Astrocyte of the cerebellum (primary cell): ENCODE measurements at regions not wholly inside any gene's neighbourhood (a gene's known extent, or its start where the extent isn't known, plus 50 kb on each side); places are given as distances from the start of the nearest gene placed in this dataset.

Experiments
- DNase-seq: peaks from one replicate; pipeline ENCODE4 v3.0.0-alpha.2; 2011; ENCODE audit warnings: low read depth
- H3K4me3 ChIP-seq: 2 replicates; pipeline ENCODE4 v1.5.1; 2011; ENCODE audit warnings: mild to moderate bottlenecking, low read depth, low read length, moderate library complexity
- in situ Hi-C: cut with HindIII; loops from 2 replicates; pipeline ENCODE4 v1.10.0; 2017; ENCODE audit warnings: low sequenced_read_pairs
- TF ChIP-seq, protein P1 (sequence below): IDR thresholded peaks from 2 replicates; pipeline ENCODE4 v1.5.1; 2012; ENCODE audit warnings: low read length, low read depth, moderate library complexity, mild to moderate bottlenecking; ENCODE audit errors: missing control alignments

DNA sequence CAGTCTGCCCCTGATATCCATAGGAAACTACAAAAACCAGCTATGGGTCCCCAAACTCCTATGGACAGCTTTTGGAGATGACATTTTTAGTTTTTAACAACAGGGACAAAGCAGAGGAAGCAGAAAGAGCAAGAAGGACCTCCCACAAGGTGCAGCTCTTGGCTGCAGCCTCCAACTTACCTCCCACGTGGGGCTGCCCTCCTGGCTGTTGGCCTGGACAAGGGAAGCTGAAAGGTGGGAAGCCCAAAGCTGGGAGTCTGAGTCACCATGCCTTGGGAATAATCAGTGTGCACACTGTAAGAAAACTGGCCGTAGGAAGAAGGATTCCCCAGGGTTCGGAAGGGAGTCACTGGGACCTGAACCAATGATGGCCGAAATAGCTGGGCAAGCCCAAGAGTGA, 51.8 kb upstream of the PAX1 start:
- TF ChIP-seq, protein P1, sequence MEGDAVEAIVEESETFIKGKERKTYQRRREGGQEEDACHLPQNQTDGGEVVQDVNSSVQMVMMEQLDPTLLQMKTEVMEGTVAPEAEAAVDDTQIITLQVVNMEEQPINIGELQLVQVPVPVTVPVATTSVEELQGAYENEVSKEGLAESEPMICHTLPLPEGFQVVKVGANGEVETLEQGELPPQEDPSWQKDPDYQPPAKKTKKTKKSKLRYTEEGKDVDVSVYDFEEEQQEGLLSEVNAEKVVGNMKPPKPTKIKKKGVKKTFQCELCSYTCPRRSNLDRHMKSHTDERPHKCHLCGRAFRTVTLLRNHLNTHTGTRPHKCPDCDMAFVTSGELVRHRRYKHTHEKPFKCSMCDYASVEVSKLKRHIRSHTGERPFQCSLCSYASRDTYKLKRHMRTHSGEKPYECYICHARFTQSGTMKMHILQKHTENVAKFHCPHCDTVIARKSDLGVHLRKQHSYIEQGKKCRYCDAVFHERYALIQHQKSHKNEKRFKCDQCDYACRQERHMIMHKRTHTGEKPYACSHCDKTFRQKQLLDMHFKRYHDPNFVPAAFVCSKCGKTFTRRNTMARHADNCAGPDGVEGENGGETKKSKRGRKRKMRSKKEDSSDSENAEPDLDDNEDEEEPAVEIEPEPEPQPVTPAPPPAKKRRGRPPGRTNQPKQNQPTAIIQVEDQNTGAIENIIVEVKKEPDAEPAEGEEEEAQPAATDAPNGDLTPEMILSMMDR = no peak
- no peak overlapping the region for H3K4me3 ChIP-seq
- in situ Hi-C loops = no loop called here
- no peak for DNase-seq

DNA sequence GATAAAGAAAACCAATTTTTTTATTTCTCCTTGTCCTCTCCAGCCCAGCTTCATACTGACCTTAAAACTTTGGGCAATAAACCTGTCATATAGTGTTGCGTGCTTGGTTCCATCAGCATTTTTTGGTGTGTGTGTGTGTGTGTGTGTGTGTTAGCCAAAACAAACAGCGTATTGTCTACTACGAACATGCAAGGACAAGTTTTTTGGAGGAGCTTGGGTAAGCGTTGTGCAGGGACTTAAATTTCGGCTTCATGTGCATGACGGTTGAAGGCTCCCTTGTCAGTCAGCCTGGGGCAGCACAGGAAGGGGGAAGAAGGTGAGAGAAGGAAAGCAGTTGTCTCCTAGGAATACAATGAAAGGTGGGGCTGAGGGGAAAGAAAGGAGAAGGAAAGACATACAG, 62.0 kb upstream of the PAX1 start:
- no peak overlapping the region for H3K4me3 ChIP-seq
- TF ChIP-seq, protein P1 = no peak
- in situ Hi-C loops = no loop called here
- no peak for DNase-seq

DNA sequence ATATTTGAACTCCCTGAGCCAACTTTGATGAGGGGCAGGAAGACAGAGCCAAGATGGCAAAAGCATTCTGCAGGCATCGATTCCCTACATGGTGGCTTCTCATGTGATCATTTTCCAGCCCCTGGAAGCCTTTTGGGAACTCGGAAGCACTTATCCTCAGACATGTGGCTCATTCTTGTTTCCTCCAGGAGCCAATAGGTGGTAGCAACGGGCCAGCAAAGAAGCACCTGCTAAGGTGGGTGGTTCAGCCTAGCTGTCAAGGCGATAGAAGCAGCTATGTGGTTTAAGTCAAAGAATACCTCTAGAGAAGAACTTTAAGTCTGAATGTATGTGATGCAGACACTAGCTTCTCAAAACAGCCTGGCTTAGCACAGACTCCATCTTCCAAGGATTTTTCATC, 64.9 kb upstream of the PAX1 start:
- TF ChIP-seq, protein P1 = no peak
- in situ Hi-C loops = no loop called here
- DNase-seq = no peak
- H3K4me3 ChIP-seq = no peak overlapping the region

GRCh38 chr20:21633829-21634228, 71.6 kb upstream of the PAX1 start:
- in situ Hi-C loops = no loop called here
- H3K4me3 ChIP-seq = no peak overlapping the region
- TF ChIP-seq, protein P1 = no peak
- DNase-seq = no peak

DNA sequence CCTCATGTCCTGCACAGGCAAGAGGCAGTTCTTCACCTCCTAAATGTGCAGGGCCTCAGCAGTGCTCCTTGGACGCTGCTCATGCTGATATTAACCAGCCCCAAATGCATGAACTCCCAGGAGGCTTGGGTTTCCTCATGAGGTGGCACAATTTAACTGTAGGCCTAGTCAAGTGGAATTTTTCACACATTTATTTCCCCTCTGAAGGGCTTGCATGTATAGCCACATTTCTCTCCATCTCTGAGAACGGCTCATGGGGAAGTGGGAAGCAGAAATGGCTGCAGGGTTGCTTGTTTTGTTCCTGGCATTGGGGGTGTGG, 72.8 kb upstream of the PAX1 start:
- in situ Hi-C loops = no loop called here
- no peak overlapping the region for H3K4me3 ChIP-seq
- no peak for DNase-seq
- TF ChIP-seq, protein P1 = no peak

DNA sequence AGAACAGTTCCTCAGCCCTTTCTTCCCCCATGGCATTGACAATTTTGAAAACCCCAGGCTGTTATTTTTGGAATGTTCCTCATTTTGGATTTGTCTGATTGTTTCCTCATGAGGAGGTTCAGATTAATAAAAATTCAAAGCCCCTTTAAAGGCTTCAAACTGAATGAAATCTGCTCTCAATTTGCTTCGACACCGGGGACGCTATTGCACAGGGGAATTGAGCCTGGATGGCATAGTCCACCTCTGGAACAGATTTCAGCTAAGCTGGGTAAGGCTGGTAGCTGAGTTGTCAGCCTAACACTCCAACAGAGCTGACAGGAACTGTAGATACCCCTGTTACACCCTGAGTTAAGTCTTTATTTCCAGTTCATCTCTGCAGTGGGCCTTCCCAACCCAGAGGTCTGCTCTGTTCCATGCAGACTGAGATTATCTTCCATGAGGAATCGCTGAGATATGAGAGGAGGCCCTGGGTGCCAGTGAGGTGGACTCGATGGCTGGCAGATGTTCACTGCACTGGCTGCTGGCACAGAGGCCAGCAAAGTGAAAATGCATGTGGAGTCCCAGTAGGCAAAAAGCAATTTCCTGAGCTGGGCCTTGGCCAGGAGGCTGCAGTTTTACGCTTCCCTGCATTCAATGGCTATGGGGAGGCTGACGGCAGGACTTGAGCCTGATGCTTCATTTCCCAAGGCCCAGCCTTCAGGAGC, 73.3 kb upstream of the PAX1 start:
- TF ChIP-seq, protein P1 = no peak
- no peak for DNase-seq
- no peak overlapping the region for H3K4me3 ChIP-seq
- in situ Hi-C loops = no loop called here
